Kidney (tissue), 13 donors: ENCODE measurements at regions not wholly inside any gene's neighbourhood (a gene's known extent, or its start where the extent isn't known, plus 50 kb on each side); places are given as distances from the start of the nearest gene placed in this dataset.

Experiments used
- DNase-seq, 5 donors: peaks; one replicate each; pipeline ENCODE4 v3.0.0-alpha.2; 2013 to 2020
- FAIRE-seq: peaks from 2 replicates; lab custom pipeline; 2012; peaks lifted over from hg19 to GRCh38; lab: Jason Lieb, UNC
- H3K27ac ChIP-seq, 2 donors: one replicate each; pipeline ENCODE4 v1.7.0; 2013; ENCODE audit warnings: low read depth in 2 of 2, low read length in 2 of 2, inconsistent platforms in 1 of 2
- H3K27me3 ChIP-seq: one replicate; pipeline ENCODE4 v1.7.1; 2013; ENCODE audit warnings: low read length, inconsistent platforms; ENCODE audit not compliant: control insufficient read depth, insufficient read depth
- H3K36me3 ChIP-seq, 3 donors: one replicate each; pipeline versions ENCODE4 v1.7.0 to v1.7.1; 2013; ENCODE audit warnings: low read length in 3 of 3, control low read depth in 1 of 3, inconsistent platforms in 1 of 3; ENCODE audit not compliant: insufficient read depth in 3 of 3, control insufficient read depth in 2 of 3
- H3K4me1 ChIP-seq, 3 donors: one replicate each; pipeline versions ENCODE4 v1.7.0 to v1.7.1; 2013; ENCODE audit warnings: low read length in 3 of 3, inconsistent platforms in 1 of 3, low read depth in 1 of 3; ENCODE audit not compliant: control insufficient read depth in 2 of 3, insufficient read depth in 2 of 3
- H3K4me3 ChIP-seq, 3 donors: one replicate each; pipeline versions ENCODE4 v1.7.0 to v1.8.1; 2013; ENCODE audit warnings: low read length in 3 of 3, control low read depth in 1 of 3, inconsistent platforms in 1 of 3
- H3K9ac ChIP-seq, 3 donors: one replicate each; pipeline versions ENCODE4 v1.7.0 to v1.7.1; 2013; ENCODE audit warnings: low read length in 3 of 3, control low read depth in 1 of 3, inconsistent platforms in 1 of 3
- H3K9me3 ChIP-seq, 3 donors: one replicate each; pipeline versions ENCODE4 v1.7.0 to v1.7.1; 2013; ENCODE audit warnings: low read length in 3 of 3, control low read depth in 1 of 3, inconsistent platforms in 1 of 3; ENCODE audit not compliant: control insufficient read depth in 2 of 3, insufficient read depth in 1 of 3
- CTCF ChIP-seq: IDR thresholded peaks from 3 replicates; pipeline ENCODE4 v1.5.1; 2012; ENCODE audit warnings: mild to moderate bottlenecking, moderate library complexity, borderline replicate concordance; ENCODE audit not compliant: insufficient read depth; ENCODE audit errors: extremely low read depth
- intact Hi-C: fragments of 100-400 bp; cut with DNase I; formaldehyde crosslinking; loops from one replicate; pipeline ENCODE4 v1.11.1; 2022
- donor health status: control.
- donor health status: control.
- donor health status: control.
- donor health status: control.
- donor health status: control.
- donor health status: DM: yes; HTN: yes; CAD: no.
- donor health status: Normal renal cell carcinoma (clear cell type).

- intact Hi-C loops, result no loop called here
- Histone ChIP-seq H3K4me1 (no peaks in the 10 kb centered on the region), H3K27me3 (no peaks in the 10 kb centered on the region), H3K27ac (no peak overlapping the region), H3K4me3 (no peak overlapping the region), H3K9me3 (no peaks in the 10 kb centered on the region), H3K9ac (no peak overlapping the region), H3K36me3 (no peaks in the 10 kb centered on the region)
- TF ChIP-seq CTCF, result no peak
- DNase-seq (no peak), FAIRE-seq (no peak)
Measured at GRCh38 chr5:165296401-165297130, 1791.1 kb downstream of the MAT2B start.

- Histone ChIP-seq H3K4me1 (no peaks in the 10 kb centered on the region), H3K4me3 (no peak overlapping the region), H3K27me3 (no peaks in the 10 kb centered on the region), H3K36me3 (no peaks in the 10 kb centered on the region), H3K9me3 (no peaks in the 10 kb centered on the region), H3K27ac (no peak overlapping the region), H3K9ac (no peak overlapping the region)
- DNase-seq (no peak), FAIRE-seq (no peak)
- TF ChIP-seq CTCF, result no peak
- intact Hi-C loops, result no loop called here
Measured at GRCh38 chr5:165304193-165304827, 1798.9 kb downstream of the MAT2B start.

DNA sequence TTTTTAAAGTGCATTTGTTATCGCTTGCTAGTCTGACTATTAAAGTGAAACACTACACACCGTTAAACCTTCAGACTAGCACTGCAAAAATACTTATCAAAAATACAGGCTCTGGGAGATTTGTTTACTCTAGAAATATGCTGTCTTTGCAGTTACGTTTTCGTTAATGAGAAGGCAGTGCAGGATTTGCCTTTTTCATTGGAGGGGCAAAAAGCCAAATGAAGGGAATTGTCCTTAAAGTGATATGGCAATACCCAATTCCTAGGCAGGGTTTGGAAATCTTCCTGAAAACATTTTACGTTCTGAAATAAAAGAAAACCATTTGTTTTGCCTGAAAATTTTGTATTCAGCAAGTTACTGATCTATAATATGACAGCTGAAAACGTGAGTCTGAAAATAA is 1800.2 kb downstream of the MAT2B start:
- H3K9me3 ChIP-seq, result no peaks in the 10 kb centered on the region
- no peak overlapping the region for H3K27ac ChIP-seq
- no peaks in the 10 kb centered on the region for H3K27me3 ChIP-seq
- H3K9ac ChIP-seq, result no peak overlapping the region
- H3K4me1 ChIP-seq, result no peaks in the 10 kb centered on the region
- no peak overlapping the region for H3K4me3 ChIP-seq
- H3K36me3 ChIP-seq, result no peaks in the 10 kb centered on the region
- intact Hi-C loops, result no loop called here
- FAIRE-seq (no peak), DNase-seq (peak in 1 of 5 donors; percentile 7)
- TF ChIP-seq CTCF, result no peak
